ENCODE measurements at regions not wholly inside any gene's neighbourhood (a gene's known extent, or its start where the extent isn't known, plus 50 kb on each side); places are given as distances from the start of the nearest gene placed in this dataset.

DNA sequence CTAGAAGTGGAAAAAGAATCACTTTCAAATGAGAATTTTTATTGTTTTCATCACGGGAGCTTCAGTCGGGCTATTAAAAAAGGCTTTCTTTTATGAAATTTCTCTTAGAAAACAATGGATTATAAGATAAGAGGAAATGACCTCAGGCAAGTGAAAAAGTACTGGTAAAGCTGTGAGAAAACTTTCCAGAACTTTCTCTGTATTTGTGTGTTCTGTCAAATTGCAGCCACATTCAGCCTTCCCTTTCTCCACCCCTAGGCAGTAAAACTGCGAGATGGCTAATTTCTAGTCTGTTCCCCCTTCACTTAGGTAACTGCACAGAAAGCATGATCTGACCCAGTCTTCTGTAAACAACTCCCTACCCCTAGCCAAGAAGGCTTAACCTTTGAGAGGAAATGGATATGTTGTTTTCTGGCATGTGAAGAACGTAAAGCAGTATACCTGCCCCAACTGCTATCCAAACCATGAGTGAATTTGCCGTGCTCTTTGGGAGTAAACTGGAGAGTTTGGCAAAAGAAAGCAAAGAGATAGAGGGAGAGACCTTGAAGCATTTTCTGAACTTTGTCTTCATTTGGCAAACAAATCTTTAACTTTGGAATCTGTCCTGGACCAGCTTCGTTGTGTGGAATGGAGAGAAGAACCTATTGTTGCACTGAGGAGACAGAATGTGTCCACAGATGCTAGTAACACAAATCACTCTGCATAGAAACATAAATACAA is 105.4 kb downstream of the ETAA1 start:
- Mint-ChIP-seq H3K4me1 (no peaks in the 10 kb centered on the region), H3K27ac (no peak overlapping the region), H3K36me3 (ENCODE audit: low read depth) (no peaks in the 10 kb centered on the region), H3K4me3 (no peak overlapping the region), H3K27me3 (no peaks in the 10 kb centered on the region), H3K9me3 (no peaks in the 10 kb centered on the region)
- intact Hi-C loops (cut with micrococcal nuclease), result no loop called here
- no peak for DNase-seq

DNA sequence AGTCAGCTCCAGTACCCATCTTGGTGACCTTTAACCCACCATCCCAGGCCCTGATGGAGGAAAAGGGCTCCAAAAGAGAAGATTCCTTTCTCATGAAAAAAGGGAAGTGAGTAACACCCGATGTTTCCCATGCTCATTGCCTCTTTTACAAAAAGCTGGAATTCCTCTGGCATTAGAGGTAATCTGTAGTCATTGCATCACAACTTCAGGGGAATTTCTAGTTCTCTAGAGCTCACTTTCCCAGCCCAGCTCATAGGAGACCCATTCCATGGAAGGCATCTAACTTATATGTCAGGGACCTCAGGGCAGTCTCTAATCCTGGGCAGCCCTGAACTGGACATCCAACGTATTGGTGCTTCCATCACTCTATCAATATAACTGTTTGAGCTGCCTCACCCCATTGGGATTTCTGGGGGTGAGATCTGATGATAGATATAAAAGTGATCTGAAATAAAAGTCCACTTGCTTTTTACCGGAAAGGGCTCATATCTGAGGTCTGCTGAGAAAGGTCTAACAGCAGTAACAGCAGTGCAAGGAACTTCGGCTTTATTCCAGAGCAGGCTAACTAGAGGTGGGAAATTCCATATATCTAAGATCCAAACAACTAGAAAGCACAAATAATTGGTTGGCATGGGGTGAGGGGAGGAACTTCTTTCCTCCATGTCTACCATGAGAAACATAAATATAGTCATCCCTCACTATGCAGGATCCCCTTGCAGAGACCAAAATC is 106.1 kb downstream of the ETAA1 start:
- Mint-ChIP-seq H3K9me3 (no peaks in the 10 kb centered on the region), H3K27ac (no peak overlapping the region), H3K27me3 (no peaks in the 10 kb centered on the region), H3K36me3 (ENCODE audit: low read depth) (no peaks in the 10 kb centered on the region), H3K4me1 (no peaks in the 10 kb centered on the region), H3K4me3 (no peak overlapping the region)
- intact Hi-C loops (cut with micrococcal nuclease), result no loop called here
- DNase-seq, result no peak

DNA sequence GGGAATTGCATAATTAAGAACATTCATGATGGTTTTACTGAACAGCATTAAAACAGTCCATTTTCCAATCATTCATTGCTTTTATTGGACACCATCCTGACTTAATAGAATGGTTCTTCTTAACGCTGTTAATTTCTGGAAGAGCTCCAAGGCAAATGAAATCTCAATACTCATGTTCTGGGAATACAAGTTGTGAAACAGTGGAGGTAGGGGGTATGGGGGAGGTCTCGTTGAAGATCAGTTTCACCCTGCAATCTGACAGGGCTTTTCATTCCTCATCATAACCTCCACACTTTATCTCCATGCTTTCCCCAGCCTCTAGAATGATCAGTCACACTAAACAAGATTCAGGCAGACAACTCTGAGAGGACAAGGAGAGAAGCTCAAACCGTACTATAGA is 113.6 kb downstream of the ETAA1 start:
- Mint-ChIP-seq H3K27ac (no peak overlapping the region), H3K4me3 (no peak overlapping the region), H3K4me1 (no peaks in the 10 kb centered on the region), H3K9me3 (no peaks in the 10 kb centered on the region), H3K36me3 (ENCODE audit: low read depth) (no peaks in the 10 kb centered on the region), H3K27me3 (no peaks in the 10 kb centered on the region)
- intact Hi-C loops (cut with micrococcal nuclease), result no loop called here
- DNase-seq, result no peak

DNA sequence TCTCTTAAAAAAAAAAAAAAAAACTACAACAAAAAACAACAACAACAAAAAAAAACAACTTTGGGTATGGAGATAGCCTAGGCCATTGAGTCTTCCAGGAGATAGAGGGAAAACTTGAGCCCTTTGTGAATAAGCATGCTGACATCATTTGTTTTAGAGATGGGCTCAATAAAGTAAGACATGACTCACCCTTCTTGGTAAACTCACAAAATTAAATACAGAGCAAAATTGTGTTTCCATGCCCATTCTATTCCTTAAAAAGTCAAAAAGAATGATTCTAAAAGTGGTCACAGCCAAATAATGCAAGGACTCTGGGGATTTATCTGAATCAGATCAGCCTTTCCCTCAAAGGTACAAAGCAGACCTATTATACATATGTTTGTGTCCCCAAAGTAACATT is 117.4 kb downstream of the ETAA1 start:
- no peak for DNase-seq
- Mint-ChIP-seq H3K4me3 (no peak overlapping the region), H3K27me3 (no peaks in the 10 kb centered on the region), H3K4me1 (no peaks in the 10 kb centered on the region), H3K27ac (no peak overlapping the region), H3K36me3 (ENCODE audit: low read depth) (no peaks in the 10 kb centered on the region), H3K9me3 (no peaks in the 10 kb centered on the region)
- intact Hi-C loops (cut with micrococcal nuclease), result no loop called here

DNA sequence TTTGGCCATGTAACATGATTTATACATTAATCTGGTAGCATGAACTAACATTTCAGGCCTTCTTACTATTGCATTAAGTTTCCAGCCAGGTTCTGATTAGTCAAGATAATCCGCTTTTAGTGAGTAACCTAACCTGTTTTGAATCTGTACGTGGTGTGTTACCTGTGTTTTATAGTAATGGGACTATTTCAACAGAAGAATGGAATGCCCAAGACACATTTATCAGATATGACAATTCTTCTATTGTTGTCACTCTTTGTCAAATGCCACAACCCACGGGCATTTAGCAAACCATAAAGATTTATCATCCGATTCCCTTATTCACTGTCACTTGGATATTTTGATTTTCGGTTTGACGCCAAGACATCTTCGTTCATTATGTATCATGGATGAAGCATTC is 117.9 kb downstream of the ETAA1 start:
- no peak for DNase-seq
- Mint-ChIP-seq H3K4me3 (no peak overlapping the region), H3K27ac (no peak overlapping the region), H3K9me3 (no peaks in the 10 kb centered on the region), H3K36me3 (ENCODE audit: low read depth) (no peaks in the 10 kb centered on the region), H3K27me3 (no peaks in the 10 kb centered on the region), H3K4me1 (no peaks in the 10 kb centered on the region)
- intact Hi-C loops (cut with micrococcal nuclease), result no loop called here

DNA sequence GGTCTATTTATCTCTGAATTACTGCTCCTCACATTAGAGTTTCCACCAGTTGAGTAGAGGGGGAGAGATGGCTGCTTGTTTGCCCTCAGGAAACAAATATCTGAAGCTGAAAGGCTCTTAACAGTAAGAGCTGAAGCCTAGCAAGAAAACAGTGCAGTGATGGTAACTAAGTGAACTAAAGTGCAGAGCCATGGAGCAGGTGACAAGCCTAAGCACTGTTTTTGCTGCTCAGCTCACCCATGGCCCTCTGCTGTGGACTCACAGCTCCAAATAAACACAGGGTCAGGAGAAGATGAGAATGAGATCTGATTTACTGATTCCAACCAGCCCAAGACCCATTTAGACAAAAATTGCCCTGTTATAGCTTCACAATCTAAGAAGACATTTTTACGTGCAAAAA is 118.4 kb downstream of the ETAA1 start:
- no peak overlapping the region for H3K4me3 Mint-ChIP-seq
- H3K27ac Mint-ChIP-seq, result no peak overlapping the region

DNA sequence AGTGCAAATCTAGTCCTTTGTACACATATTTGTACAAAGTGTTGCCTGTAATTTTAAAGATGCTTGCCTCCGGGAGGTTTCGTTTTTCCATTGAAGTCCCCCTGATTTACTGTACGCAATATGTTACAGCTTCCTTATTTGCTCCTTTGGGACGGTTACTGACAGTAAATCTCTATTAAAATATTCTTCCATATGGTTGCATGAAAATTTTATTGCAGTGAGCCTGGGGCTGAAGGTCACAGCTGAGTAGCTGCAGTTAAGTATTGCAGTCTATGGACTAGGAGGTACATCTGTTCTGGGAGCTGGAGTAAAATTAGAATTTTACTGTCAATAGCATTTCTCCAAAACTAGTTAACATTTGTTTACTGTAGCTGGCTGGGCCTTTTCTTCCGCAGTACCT is 119.2 kb downstream of the ETAA1 start:
- intact Hi-C loops (cut with micrococcal nuclease), result no loop called here
- Mint-ChIP-seq H3K27me3 (no peaks in the 10 kb centered on the region), H3K4me1 (no peaks in the 10 kb centered on the region), H3K27ac (no peak overlapping the region), H3K9me3 (no peaks in the 10 kb centered on the region), H3K36me3 (ENCODE audit: low read depth) (no peaks in the 10 kb centered on the region), H3K4me3 (no peak overlapping the region)
- DNase-seq, result no peak

More for the DNA sequence above, 118.4 kb downstream of the ETAA1 start:
- no peaks in the 10 kb centered on the region for H3K36me3 Mint-ChIP-seq (ENCODE audit: low read depth)
- H3K27me3 Mint-ChIP-seq, result no peaks in the 10 kb centered on the region
- intact Hi-C loops (cut with micrococcal nuclease), result no loop called here
- no peaks in the 10 kb centered on the region for H3K4me1 Mint-ChIP-seq
- H3K9me3 Mint-ChIP-seq, result no peaks in the 10 kb centered on the region
- DNase-seq, result no peak

DNA sequence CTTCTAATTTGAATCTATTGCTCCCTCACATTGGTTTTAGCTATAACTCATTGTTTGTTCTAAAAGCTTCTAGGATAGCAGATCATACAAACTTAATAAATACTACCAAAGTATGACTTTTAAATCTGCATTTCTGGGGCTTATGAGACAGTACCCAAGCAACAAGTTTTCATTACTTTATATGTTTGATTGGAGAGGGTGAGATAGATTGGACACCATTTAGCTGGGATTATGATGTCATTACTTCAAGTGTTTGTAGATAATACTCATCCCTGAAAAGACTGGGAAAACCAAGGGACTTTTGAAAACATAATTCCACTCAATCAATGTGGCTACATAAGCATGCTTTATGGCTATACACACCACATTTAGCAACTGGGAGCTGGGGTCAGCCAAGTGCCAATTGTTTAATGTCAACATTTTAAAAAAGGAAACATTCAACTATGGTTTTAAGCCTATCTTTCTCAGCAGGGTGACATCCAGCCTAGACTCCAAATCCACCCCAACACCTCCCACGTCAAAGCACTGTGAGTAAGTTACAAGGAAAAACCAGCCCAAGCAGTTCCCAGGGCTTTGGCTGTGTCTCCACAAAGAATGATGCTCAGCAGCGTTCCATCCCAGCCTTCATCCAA is 119.9 kb downstream of the ETAA1 start:
- DNase-seq, result no peak
- no peaks in the 10 kb centered on the region for H3K27me3 Mint-ChIP-seq
- no peak overlapping the region for H3K4me3 Mint-ChIP-seq
- intact Hi-C loops (cut with micrococcal nuclease), result no loop called here
- H3K9me3 Mint-ChIP-seq, result no peaks in the 10 kb centered on the region
- H3K4me1 Mint-ChIP-seq, result no peaks in the 10 kb centered on the region
- H3K27ac Mint-ChIP-seq, result no peak overlapping the region
- H3K36me3 Mint-ChIP-seq (ENCODE audit: low read depth), result no peaks in the 10 kb centered on the region

DNA sequence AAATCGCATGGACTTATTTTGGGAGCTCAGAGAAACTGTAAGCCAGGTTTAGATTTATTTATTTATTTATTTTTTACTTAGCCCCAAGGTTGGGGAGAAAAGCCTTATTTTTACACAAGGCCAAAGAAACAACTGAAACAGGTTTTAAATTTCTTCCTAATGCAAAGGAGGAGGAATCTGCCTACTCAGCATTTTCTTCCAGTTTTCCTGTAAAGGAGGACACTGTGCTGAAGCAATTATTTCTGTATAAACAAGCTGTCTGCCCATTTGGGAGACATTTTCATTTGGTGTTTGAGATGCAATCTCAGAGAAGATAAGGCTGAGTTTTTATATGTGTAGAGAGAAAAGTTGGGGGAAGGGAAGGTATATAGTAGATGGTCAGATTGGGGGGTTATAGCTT is 125.0 kb downstream of the ETAA1 start:
- no peak for DNase-seq
- intact Hi-C loops (cut with micrococcal nuclease), result no loop called here
- Mint-ChIP-seq H3K4me3 (no peak overlapping the region), H3K27me3 (no peaks in the 10 kb centered on the region), H3K4me1 (no peaks in the 10 kb centered on the region), H3K9me3 (no peaks in the 10 kb centered on the region), H3K36me3 (ENCODE audit: low read depth) (no peaks in the 10 kb centered on the region), H3K27ac (no peak overlapping the region)

DNA sequence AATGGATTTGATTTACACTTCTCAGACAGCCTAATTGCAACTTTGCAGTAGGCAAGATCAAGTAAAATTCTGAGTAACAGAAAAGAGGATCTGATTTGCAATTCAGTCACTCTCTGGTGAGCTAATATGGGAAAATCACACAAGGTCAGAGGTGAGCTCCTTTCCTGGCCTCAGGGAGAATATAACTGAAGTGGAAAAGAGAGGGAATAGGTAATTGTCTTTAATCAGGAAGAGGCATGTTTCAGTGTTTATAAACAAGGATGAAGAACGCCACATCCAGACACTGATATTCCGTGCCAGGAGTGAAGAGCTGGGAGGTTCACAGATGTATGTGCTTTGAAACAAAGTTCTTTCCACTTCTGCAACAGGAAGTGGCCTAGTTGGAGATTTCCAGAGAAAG is 127.1 kb downstream of the ETAA1 start:
- no peak for DNase-seq
- Mint-ChIP-seq H3K4me3 (no peak overlapping the region), H3K27ac (no peak overlapping the region), H3K9me3 (no peaks in the 10 kb centered on the region), H3K36me3 (ENCODE audit: low read depth) (no peaks in the 10 kb centered on the region), H3K4me1 (no peaks in the 10 kb centered on the region), H3K27me3 (no peaks in the 10 kb centered on the region)
- intact Hi-C loops (cut with micrococcal nuclease), result no loop called here

DNA sequence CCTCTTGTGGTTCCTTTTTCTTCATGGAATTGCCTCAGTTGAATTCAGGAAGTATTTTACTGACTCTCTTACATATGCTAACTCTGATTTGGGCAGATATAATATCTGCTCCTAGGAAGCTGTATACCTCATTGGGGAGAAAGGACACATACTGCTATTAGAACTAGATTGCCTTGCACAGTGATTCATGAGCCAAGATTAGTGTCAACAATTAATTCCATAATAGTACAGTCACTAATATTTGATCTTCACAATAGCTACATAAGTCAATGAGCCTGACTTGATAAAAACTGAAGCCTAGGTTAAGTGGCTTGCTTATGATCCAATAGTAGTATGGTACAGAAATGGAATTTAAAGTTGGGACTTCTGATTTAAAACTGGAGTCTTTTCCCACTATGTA is 127.6 kb downstream of the ETAA1 start:
- Mint-ChIP-seq H3K9me3 (no peaks in the 10 kb centered on the region), H3K27ac (no peak overlapping the region), H3K4me1 (no peaks in the 10 kb centered on the region), H3K27me3 (no peaks in the 10 kb centered on the region), H3K4me3 (no peak overlapping the region), H3K36me3 (ENCODE audit: low read depth) (no peaks in the 10 kb centered on the region)
- DNase-seq, result no peak
- intact Hi-C loops (cut with micrococcal nuclease), result no loop called here

DNA sequence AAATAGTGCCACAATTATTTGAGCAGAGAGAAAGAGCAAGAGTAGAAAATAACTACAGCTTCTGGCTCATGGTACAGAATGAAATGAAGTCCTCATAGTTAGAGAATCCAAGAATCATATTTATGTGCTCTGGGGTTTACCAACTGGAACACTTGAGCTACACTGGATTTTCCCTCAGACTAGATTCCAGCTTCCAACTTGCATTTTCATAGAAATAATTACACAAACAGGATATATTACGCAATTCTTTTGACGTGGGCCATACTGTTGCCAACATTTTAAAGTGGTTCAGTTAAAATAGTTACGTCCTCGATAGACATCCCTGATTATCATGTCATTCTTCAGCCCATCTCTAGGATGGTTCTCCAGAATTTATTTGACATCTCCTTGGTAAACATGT is 129.2 kb downstream of the ETAA1 start:
- no peaks in the 10 kb centered on the region for H3K27me3 Mint-ChIP-seq
- intact Hi-C loops (cut with micrococcal nuclease), result no loop called here
- no peak overlapping the region for H3K27ac Mint-ChIP-seq
- no peaks in the 10 kb centered on the region for H3K9me3 Mint-ChIP-seq
- no peak for DNase-seq
- H3K4me1 Mint-ChIP-seq, result no peaks in the 10 kb centered on the region
- no peak overlapping the region for H3K4me3 Mint-ChIP-seq
- H3K36me3 Mint-ChIP-seq (ENCODE audit: low read depth), result no peaks in the 10 kb centered on the region

DNA sequence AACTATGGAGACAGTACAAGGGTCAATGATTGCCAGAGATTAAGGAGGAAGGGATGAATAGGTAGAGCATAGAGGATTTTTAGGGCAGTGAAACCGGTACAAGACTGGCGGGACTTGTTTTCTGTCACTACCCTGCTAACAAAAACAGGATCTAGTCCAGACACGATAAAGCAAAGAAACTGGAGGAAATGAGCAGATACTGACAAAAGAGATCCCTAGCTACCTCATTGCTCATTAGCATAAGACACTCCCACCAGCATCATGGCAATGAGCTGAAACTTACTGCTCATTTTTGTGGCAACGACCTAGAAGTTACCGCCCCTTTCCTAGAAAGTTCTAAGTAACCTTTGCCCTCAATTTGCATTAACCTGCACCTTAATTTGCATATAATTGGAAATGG is 131.2 kb downstream of the ETAA1 start:
- intact Hi-C loops (cut with micrococcal nuclease), result no loop called here
- Mint-ChIP-seq H3K4me3 (no peak overlapping the region), H3K9me3 (no peaks in the 10 kb centered on the region), H3K27me3 (no peaks in the 10 kb centered on the region), H3K4me1 (no peaks in the 10 kb centered on the region), H3K27ac (no peak overlapping the region), H3K36me3 (ENCODE audit: low read depth) (no peaks in the 10 kb centered on the region)
- DNase-seq, result no peak

DNA sequence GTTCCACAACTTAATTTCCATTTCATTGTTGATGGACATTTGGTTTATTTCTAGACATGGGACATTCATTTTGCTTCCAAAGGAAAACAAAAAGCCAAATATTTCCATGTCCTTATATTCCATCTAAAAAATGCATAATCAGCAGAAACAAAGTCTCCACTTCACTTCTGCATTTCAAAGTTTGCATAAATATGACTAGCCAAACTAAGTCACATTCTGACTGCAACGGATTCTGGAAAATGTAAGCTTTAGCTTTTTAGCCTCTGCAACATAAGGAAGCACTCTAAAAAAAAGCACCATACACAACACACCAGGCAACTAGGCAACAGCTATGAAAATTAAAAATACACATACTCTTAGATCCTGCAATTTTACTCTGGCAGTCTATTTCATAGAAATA is 135.3 kb downstream of the ETAA1 start:
- Mint-ChIP-seq H3K9me3 (no peaks in the 10 kb centered on the region), H3K27ac (no peak overlapping the region), H3K4me1 (no peaks in the 10 kb centered on the region), H3K27me3 (no peaks in the 10 kb centered on the region), H3K4me3 (no peak overlapping the region), H3K36me3 (ENCODE audit: low read depth) (no peaks in the 10 kb centered on the region)
- no peak for DNase-seq
- intact Hi-C loops (cut with micrococcal nuclease), result no loop called here

All from activated CD4-positive, alpha-beta T cell treated with anti-CD3 and anti-CD28 coated beads, Interleukin-2, amount 10 ng/mL, durations not matched to agents 24 days and 14 days (primary cell).